Ovary (tissue), 7 donors: ENCODE measurements at regions not wholly inside any gene's neighbourhood (a gene's known extent, or its start where the extent isn't known, plus 50 kb on each side); places are given as distances from the start of the nearest gene placed in this dataset.

Source experiments
- DNase-seq, 5 donors: peaks; one replicate each; pipeline ENCODE4 v3.0.0-alpha.2; 2019 to 2020
- H3K27ac ChIP-seq, 2 donors: fragments of 200-600 bp; one replicate each; pipeline versions ENCODE4 v1.5.1 to v1.8.0; 2019 to 2022
- H3K27me3 ChIP-seq: fragments of 200-600 bp; one replicate; pipeline ENCODE4 v1.8.0; 2022
- H3K36me3 ChIP-seq: fragments of 200-600 bp; sonication (generic); one replicate; pipeline ENCODE4 v1.5.1; 2019
- H3K4me1 ChIP-seq: one replicate; pipeline ENCODE4 v1.8.1; 2013; ENCODE audit warnings: mild to moderate bottlenecking, moderate library complexity; ENCODE audit not compliant: insufficient read depth
- H3K4me3 ChIP-seq: fragments of 200-600 bp; sonication (generic); one replicate; pipeline ENCODE4 v1.5.1; 2017
- H3K9me3 ChIP-seq, 2 donors: fragments of 200-600 bp in 1 of 2; sonication (generic) in 1 of 2; one replicate each; pipeline versions ENCODE4 v1.5.1 to v1.8.1; 2013 to 2019; ENCODE audit warnings: mild to moderate bottlenecking in 1 of 2, moderate library complexity in 1 of 2
- EP300 ChIP-seq: sonication (generic); formaldehyde crosslinking; IDR thresholded peaks from one replicate; pipeline ENCODE4 v1.6.1; 2017; ENCODE audit warnings: antibody characterized with exemption
- POLR2A ChIP-seq: fragments of 450-650 bp; IDR thresholded peaks from one replicate; pipeline ENCODE4 v1.6.1; 2017; ENCODE audit warnings: antibody characterized with exemption, mild to moderate bottlenecking, moderate library complexity
- WGBS, 3 donors: extraction: QIAGEN DNeasy Blood & Tissue Kit in 1 of 3; methylation state at CpG; one replicate each; pipeline versions ENCODE4 v1.1.5 to v1.1.7; 2013 to 2017; 5-methylcytosine and 5-hydroxymethylcytosine counted together
- intact Hi-C, 4 donors: fragments of 100-400 bp; cut with DNase I; formaldehyde crosslinking; loops; one replicate each; pipeline versions ENCODE4 v1.11.0 to v1.15.1; 2022 to 2023
- TF ChIP-seq, protein P1 (sequence below), 3 donors: fragments of 450-650 bp in 2 of 3; fragments of 200-600 bp in 1 of 3; IDR thresholded peaks; one replicate each; pipeline versions ENCODE4 v1.5.1 to v1.8.0; 2016 to 2022; ENCODE audit warnings: antibody characterized with exemption in 3 of 3, mild to moderate bottlenecking in 1 of 3
- donor health status: DM: no; HTN: no; CAD: no; lungs with moderate emphysema.
- donor health status: DM: no; HTN: no; CAD: no.
- donor health status: Bipolar disorder and iron deficiency.
- donor health status: DM: no; HTN: no; CAD: no.
- donor health status: DM: yes; HTN: yes; CAD: no.

- DNase-seq, result no peak
- Histone ChIP-seq H3K27ac (no peak overlapping the region), H3K36me3 (no peaks in the 10 kb centered on the region), H3K9me3 (no peaks in the 10 kb centered on the region), H3K4me1 (no peaks in the 10 kb centered on the region), H3K4me3 (no peak overlapping the region), H3K27me3 (no peaks in the 10 kb centered on the region)
- intact Hi-C loops, result no loop called here
- 92 to 97% (median 95%) methylated on average over 4 of the region's 4 CpGs for WGBS, 3 donors
- no peak for TF ChIP-seq POLR2A
- no peak for TF ChIP-seq EP300
- TF ChIP-seq, protein P1, sequence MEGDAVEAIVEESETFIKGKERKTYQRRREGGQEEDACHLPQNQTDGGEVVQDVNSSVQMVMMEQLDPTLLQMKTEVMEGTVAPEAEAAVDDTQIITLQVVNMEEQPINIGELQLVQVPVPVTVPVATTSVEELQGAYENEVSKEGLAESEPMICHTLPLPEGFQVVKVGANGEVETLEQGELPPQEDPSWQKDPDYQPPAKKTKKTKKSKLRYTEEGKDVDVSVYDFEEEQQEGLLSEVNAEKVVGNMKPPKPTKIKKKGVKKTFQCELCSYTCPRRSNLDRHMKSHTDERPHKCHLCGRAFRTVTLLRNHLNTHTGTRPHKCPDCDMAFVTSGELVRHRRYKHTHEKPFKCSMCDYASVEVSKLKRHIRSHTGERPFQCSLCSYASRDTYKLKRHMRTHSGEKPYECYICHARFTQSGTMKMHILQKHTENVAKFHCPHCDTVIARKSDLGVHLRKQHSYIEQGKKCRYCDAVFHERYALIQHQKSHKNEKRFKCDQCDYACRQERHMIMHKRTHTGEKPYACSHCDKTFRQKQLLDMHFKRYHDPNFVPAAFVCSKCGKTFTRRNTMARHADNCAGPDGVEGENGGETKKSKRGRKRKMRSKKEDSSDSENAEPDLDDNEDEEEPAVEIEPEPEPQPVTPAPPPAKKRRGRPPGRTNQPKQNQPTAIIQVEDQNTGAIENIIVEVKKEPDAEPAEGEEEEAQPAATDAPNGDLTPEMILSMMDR (IDR thresholded peaks at IDR 0.05), result no peak
Observed at GRCh38 chr2:217301142-217301925, 441.5 kb upstream of the TNP1 start.

DNA sequence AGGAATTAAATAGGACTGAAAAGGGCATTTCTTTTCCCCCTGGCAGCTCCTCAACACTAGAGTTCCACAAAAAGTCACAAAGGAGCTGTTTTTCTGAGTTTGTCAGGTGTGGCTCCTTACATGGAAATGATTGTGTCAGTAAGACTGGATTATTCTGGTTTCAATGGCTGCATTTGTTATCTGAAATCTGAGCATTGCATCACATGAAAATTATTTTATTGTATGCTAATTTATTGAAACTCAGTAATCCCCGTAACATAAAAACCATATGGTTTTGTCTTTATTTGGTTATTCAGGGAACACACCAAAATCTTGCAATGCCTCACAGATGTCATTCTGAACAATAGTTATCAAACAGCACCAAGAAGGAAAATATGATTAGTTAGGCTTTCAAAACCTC lies 439.7 kb upstream of the TNP1 start:
- H3K36me3 ChIP-seq, result no peaks in the 10 kb centered on the region
- intact Hi-C loops, result no loop called here
- no peak for DNase-seq
- no peaks in the 10 kb centered on the region for H3K9me3 ChIP-seq
- 93 to 98% (median 94%) methylated on average over 1 of the region's 1 CpG for WGBS, 3 donors
- H3K27ac ChIP-seq, result no peak overlapping the region
- H3K27me3 ChIP-seq, result no peaks in the 10 kb centered on the region
- no peak overlapping the region for H3K4me3 ChIP-seq
- H3K4me1 ChIP-seq, result no peaks in the 10 kb centered on the region
- no peak for TF ChIP-seq EP300
- TF ChIP-seq, protein P1 (IDR thresholded peaks at IDR 0.05), result no peak
- no peak for TF ChIP-seq POLR2A

- Histone ChIP-seq H3K4me3 (no peak overlapping the region), H3K9me3 (no peaks in the 10 kb centered on the region), H3K27me3 (no peaks in the 10 kb centered on the region), H3K27ac (no peak overlapping the region), H3K36me3 (no peaks in the 10 kb centered on the region), H3K4me1 (no peaks in the 10 kb centered on the region)
- TF ChIP-seq, protein P1 (IDR thresholded peaks at IDR 0.05), result no peak
- TF ChIP-seq EP300 (no peak), POLR2A (no peak)
- 93 to 94% (median 94%) methylated on average over 2 of the region's 2 CpGs for WGBS, 3 donors
- intact Hi-C loops, result no loop called here
- DNase-seq, result no peak
Observed at GRCh38 chr2:217297096-217297495, 437.2 kb upstream of the TNP1 start.

DNA sequence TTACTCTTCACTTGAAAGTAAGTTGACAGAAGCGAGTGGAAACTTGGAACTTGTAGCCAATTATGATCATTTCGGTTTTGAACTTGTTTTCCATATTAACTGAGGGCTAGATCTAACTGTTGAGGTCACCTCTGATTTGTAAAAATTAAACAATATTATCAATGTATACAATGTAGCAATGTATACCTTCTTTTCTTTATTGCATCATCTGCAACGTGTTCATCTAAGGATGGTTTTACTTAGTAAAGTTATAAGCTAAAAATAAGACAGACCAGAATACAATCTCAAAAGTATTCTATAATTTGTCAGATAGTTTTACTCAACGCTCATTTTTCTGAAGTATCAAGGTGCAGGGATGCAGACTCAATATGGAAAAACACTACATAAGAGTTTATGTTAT lies 435.0 kb upstream of the TNP1 start:
- no peaks in the 10 kb centered on the region for H3K9me3 ChIP-seq
- H3K4me3 ChIP-seq, result no peak overlapping the region
- no peak overlapping the region for H3K27ac ChIP-seq
- H3K27me3 ChIP-seq, result no peaks in the 10 kb centered on the region
- WGBS, 3 donors, result 94 to 96% (median 95%) methylated on average over 4 of the region's 4 CpGs
- DNase-seq, result no peak
- H3K4me1 ChIP-seq, result peaks cover 3% of the 10 kb centered on the region
- intact Hi-C loops, result loop anchor here in 1 of 4 donors (5.0 kb wide), 1 partner anchor 522 kb away; no protein-coding TSS in a partner anchor
- TF ChIP-seq POLR2A (no peak), EP300 (no peak)
- TF ChIP-seq, protein P1 (IDR thresholded peaks at IDR 0.05), result no peak
- H3K36me3 ChIP-seq, result no peaks in the 10 kb centered on the region
